Natural killer cell (primary cell): ENCODE measurements at regions not wholly inside any gene's neighbourhood (a gene's known extent, or its start where the extent isn't known, plus 50 kb on each side); places are given as distances from the start of the nearest gene placed in this dataset.

Experiments used
- ATAC-seq, 3 donors: fragments of 150-1000 bp in 2 of 3; fragments of 200-7000 bp in 1 of 3; cut with Tn5 transposase; 1 replicate in 1 of 3; 2 replicates in 2 of 3; pipeline ENCODE4 v1.10.0; 2021; ENCODE audit warnings: mild to moderate bottlenecking in 2 of 3, moderate library complexity in 2 of 3
- DNase-seq, 2 donors: peaks; one replicate each; pipeline versions ENCODE4 v3.0.0 to v3.0.0-alpha.2; 2013 to 2021; ENCODE audit warnings: mixed read lengths in 1 of 2
- H3K27ac ChIP-seq: one replicate; pipeline ENCODE4 v1.5.1; 2013; ENCODE audit warnings: mild to moderate bottlenecking, low read length
- H3K27me3 ChIP-seq: one replicate; pipeline ENCODE4 v1.6.1; 2013; ENCODE audit warnings: low read length; ENCODE audit not compliant: control insufficient read depth, insufficient read depth
- H3K36me3 ChIP-seq: one replicate; pipeline ENCODE4 v1.6.1; 2013; ENCODE audit warnings: low read length; ENCODE audit not compliant: control insufficient read depth, insufficient read depth
- H3K4me1 ChIP-seq: one replicate; pipeline ENCODE4 v1.6.1; 2013; ENCODE audit warnings: low read length; ENCODE audit not compliant: control insufficient read depth, insufficient read depth
- H3K4me3 ChIP-seq: one replicate; pipeline ENCODE4 v1.5.1; 2013; ENCODE audit warnings: low read length
- H3K9me3 ChIP-seq: one replicate; pipeline ENCODE4 v1.6.1; 2013; ENCODE audit warnings: low read length; ENCODE audit not compliant: control insufficient read depth, insufficient read depth
- H3K27ac Mint-ChIP-seq, 2 donors: one replicate each; pipeline ENCODE4 v1.8.0; 2022; ENCODE audit warnings: mild to moderate bottlenecking in 2 of 2, mixed read lengths in 2 of 2, moderate library complexity in 1 of 2
- H3K27me3 Mint-ChIP-seq, 2 donors: one replicate each; pipeline ENCODE4 v1.8.0; 2022; ENCODE audit warnings: low read depth in 2 of 2, mixed read lengths in 2 of 2
- H3K36me3 Mint-ChIP-seq: one replicate; pipeline ENCODE4 v1.8.0; 2022; ENCODE audit warnings: mixed read lengths
- H3K4me1 Mint-ChIP-seq, 2 donors: one replicate each; pipeline ENCODE4 v1.8.0; 2022; ENCODE audit warnings: mixed read lengths in 2 of 2
- H3K4me3 Mint-ChIP-seq: one replicate; pipeline ENCODE4 v1.8.0; 2022; ENCODE audit warnings: mild to moderate bottlenecking, moderate library complexity, mixed read lengths
- H3K9me3 Mint-ChIP-seq, 2 donors: one replicate each; pipeline ENCODE4 v1.8.0; 2022; ENCODE audit warnings: mixed read lengths in 2 of 2
- WGBS: methylation state at CpG from one replicate; pipeline ENCODE4 v1.1.7; 2013; ENCODE audit warnings: missing lambda C conversion rate; ENCODE audit not compliant: insufficient coverage; 5-methylcytosine and 5-hydroxymethylcytosine counted together
- intact Hi-C: fragments of 100-400 bp; cut with micrococcal nuclease; formaldehyde crosslinking; loops from one replicate; pipeline ENCODE4 v1.14.2; 2022
- TF ChIP-seq, protein P1 (sequence below): fragments of 200-600 bp; IDR thresholded peaks from one replicate; pipeline ENCODE4 v1.8.0; 2022; ENCODE audit warnings: antibody characterized with exemption

DNA sequence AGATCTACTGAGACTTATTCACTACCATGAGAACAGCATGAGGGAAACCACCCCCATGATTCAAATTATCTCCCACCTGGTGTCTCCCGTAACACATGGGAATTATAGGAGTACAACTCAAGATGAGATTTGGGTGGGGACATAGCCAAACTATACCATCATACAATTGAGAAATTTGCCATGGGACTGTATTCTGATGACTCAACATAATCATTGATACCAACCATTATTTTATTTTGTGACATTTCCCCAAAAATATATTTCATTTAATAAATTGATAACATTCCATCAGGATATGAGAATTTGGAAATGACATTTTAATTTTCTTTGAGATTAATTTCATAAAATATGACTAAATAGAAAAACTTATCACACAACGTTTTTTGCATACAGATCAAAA is 96.6 kb upstream of the MDFIC2 start:
- Histone ChIP-seq H3K27me3 (no peaks in the 10 kb centered on the region), H3K9me3 (peaks cover 4% of the 10 kb centered on the region), H3K27ac (no peak overlapping the region), H3K36me3 (no peaks in the 10 kb centered on the region), H3K4me3 (no peak overlapping the region), H3K4me1 (no peaks in the 10 kb centered on the region)
- no peaks in the 10 kb centered on the region for H3K4me1 Mint-ChIP-seq
- H3K36me3 Mint-ChIP-seq, result peaks cover 9% of the 10 kb centered on the region
- no peak overlapping the region for H3K27ac Mint-ChIP-seq
- WGBS, result 100% methylated on average over 1 of the region's 2 CpGs
- no peaks in the 10 kb centered on the region for H3K27me3 Mint-ChIP-seq
- intact Hi-C loops, result no loop called here
- H3K4me3 Mint-ChIP-seq, result no peak overlapping the region
- TF ChIP-seq, protein P1, sequence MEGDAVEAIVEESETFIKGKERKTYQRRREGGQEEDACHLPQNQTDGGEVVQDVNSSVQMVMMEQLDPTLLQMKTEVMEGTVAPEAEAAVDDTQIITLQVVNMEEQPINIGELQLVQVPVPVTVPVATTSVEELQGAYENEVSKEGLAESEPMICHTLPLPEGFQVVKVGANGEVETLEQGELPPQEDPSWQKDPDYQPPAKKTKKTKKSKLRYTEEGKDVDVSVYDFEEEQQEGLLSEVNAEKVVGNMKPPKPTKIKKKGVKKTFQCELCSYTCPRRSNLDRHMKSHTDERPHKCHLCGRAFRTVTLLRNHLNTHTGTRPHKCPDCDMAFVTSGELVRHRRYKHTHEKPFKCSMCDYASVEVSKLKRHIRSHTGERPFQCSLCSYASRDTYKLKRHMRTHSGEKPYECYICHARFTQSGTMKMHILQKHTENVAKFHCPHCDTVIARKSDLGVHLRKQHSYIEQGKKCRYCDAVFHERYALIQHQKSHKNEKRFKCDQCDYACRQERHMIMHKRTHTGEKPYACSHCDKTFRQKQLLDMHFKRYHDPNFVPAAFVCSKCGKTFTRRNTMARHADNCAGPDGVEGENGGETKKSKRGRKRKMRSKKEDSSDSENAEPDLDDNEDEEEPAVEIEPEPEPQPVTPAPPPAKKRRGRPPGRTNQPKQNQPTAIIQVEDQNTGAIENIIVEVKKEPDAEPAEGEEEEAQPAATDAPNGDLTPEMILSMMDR, result no peak
- no peak for ATAC-seq
- DNase-seq, result no peak
- peaks cover 12 to 15% of the 10 kb centered on the region in 2 donors for H3K9me3 Mint-ChIP-seq

DNA sequence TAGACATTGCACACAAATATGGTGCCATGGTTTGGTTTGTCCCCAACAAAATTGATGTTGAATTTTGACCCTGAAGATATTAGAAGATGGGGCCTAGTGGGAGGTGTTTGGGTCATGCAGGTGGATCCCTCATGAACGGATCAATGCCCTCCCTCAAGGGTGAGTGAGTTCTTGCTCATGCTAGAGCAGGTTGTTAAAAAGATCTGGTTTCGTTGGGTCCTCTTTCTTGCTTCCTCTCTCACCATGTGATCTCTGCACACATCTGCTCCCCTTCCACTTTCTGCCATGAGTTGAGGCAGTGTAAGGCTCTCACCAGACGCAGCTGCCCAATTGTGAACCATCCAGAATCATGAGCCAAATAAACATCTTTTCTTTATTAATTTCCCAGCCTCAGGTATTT is 87.8 kb upstream of the MDFIC2 start:
- Histone ChIP-seq H3K27ac (no peak overlapping the region), H3K4me3 (no peak overlapping the region), H3K27me3 (no peaks in the 10 kb centered on the region), H3K36me3 (no peaks in the 10 kb centered on the region), H3K9me3 (no peaks in the 10 kb centered on the region), H3K4me1 (no peaks in the 10 kb centered on the region)
- ATAC-seq (no peak), DNase-seq (no peak)
- WGBS, result 63% methylated on average over 3 of the region's 3 CpGs
- no peaks in the 10 kb centered on the region for H3K36me3 Mint-ChIP-seq
- no peaks in the 10 kb centered on the region for H3K4me1 Mint-ChIP-seq
- no peak overlapping the region for H3K27ac Mint-ChIP-seq
- intact Hi-C loops, result no loop called here
- TF ChIP-seq, protein P1, result no peak
- H3K9me3 Mint-ChIP-seq, result peaks cover 4 to 5% of the 10 kb centered on the region in 2 donors
- H3K27me3 Mint-ChIP-seq, result no peaks in the 10 kb centered on the region
- H3K4me3 Mint-ChIP-seq, result no peak overlapping the region

DNA sequence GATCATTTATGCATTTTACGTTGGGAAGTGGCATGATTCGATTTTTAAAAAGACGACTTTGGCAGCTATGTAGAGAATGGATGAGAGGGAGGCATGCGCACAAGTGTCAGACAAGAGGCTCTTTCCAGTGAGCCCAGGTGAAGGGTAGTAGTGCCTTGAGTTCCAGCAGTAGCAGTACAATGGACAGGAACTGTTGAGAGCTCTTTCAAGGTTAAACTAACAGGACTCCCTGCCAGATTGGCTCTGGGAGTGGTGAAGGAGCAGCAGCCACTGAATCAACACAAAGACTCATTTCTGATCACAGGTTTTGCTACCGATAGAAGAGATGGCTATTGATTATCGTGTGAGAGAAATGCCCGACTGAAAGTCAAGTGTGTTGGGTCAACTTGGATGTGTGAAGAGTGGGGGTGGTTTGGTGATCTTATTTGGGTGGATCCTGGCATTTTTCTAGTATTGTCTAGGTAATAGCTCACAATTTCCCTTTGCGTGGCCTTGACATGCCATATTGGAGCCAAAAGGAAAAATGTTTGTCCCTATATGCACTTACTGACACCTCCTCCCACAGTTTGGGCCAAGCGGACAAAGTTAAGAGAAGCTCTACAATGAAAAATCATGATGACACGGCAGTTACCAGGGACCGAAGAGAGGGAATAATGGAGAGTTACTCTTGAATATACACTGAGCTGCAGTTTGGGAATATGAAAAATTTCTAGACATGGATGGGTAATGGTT is 81.6 kb upstream of the MDFIC2 start:
- no peak overlapping the region for H3K4me3 Mint-ChIP-seq
- Histone ChIP-seq H3K27me3 (no peaks in the 10 kb centered on the region), H3K27ac (no peak overlapping the region), H3K9me3 (no peaks in the 10 kb centered on the region), H3K4me3 (no peak overlapping the region), H3K4me1 (no peaks in the 10 kb centered on the region), H3K36me3 (no peaks in the 10 kb centered on the region)
- TF ChIP-seq, protein P1, result no peak
- ATAC-seq (no peak), DNase-seq (no peak)
- 95% methylated on average over 11 of the region's 11 CpGs for WGBS
- no peak overlapping the region for H3K27ac Mint-ChIP-seq
- H3K36me3 Mint-ChIP-seq, result no peaks in the 10 kb centered on the region
- intact Hi-C loops, result no loop called here
- H3K9me3 Mint-ChIP-seq, result peaks cover 10 to 18% of the 10 kb centered on the region in 2 donors
- H3K27me3 Mint-ChIP-seq, result no peaks in the 10 kb centered on the region
- H3K4me1 Mint-ChIP-seq, result no peaks in the 10 kb centered on the region

DNA sequence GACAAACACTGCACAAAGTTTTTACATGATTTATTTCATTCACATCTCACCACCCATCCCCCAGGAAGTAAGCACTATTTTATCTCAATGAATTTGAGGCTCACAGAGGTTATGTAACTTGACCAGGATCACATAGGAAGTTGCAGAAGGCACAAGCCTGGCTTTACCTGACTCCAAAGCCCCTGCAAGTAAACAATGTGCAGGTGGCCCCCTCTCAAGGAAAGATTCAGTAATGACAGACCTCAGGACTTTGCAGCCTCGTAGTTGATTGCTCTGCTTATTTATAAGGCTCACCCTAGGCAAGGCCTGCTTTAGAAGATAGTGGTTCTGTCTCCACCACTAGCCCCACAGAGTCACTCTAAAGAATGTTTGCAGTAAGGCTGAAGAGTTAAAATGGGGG is 79.8 kb upstream of the MDFIC2 start:
- 38% methylated on average over 1 of the region's 1 CpG for WGBS
- TF ChIP-seq, protein P1, result no peak
- DNase-seq, result no peak

More for the DNA sequence above, 79.8 kb upstream of the MDFIC2 start:
- Histone ChIP-seq H3K36me3 (no peaks in the 10 kb centered on the region), H3K4me3 (no peak overlapping the region), H3K27ac (no peak overlapping the region), H3K4me1 (no peaks in the 10 kb centered on the region), H3K27me3 (no peaks in the 10 kb centered on the region), H3K9me3 (no peaks in the 10 kb centered on the region)
- H3K27ac Mint-ChIP-seq, result no peak overlapping the region
- intact Hi-C loops, result no loop called here
- no peaks in the 10 kb centered on the region for H3K36me3 Mint-ChIP-seq
- H3K4me3 Mint-ChIP-seq, result no peak overlapping the region
- H3K9me3 Mint-ChIP-seq, result peaks cover 10 to 18% of the 10 kb centered on the region in 2 donors
- no peak for ATAC-seq
- no peaks in the 10 kb centered on the region for H3K27me3 Mint-ChIP-seq
- no peaks in the 10 kb centered on the region for H3K4me1 Mint-ChIP-seq
